B cell (primary cell): ENCODE measurements at regions not wholly inside any gene's neighbourhood (a gene's known extent, or its start where the extent isn't known, plus 50 kb on each side); places are given as distances from the start of the nearest gene placed in this dataset.

Experiments
- ATAC-seq: fragments of 200-7000 bp; cut with Tn5 transposase; one replicate; pipeline ENCODE4 v1.10.0; 2021; ENCODE audit warnings: low read depth, mild to moderate bottlenecking, moderate number of reproducible peaks, moderate library complexity
- CTCF ChIA-PET: fragments of 350-600 bp; sonication (Branson Sonifier 250); formaldehyde crosslinking; loops from one replicate; lab custom pipeline; 2021; ENCODE audit warnings: antibody characterized with exemption, inconsistent platforms; lab: Charles Lee
- POLR2A ChIA-PET: fragments of 350-600 bp; sonication (Branson Sonifier 250); formaldehyde crosslinking; loops from one replicate; lab custom pipeline; 2021; ENCODE audit warnings: antibody characterized with exemption; lab: Charles Lee
- DNase-seq: peaks from one replicate; pipeline ENCODE4 v3.0.0; 2013
- H2AFZ ChIP-seq: 2 replicates; pipeline ENCODE4 v1.6.1; 2012; ENCODE audit warnings: mild to moderate bottlenecking, low read depth, low read length; ENCODE audit not compliant: insufficient read depth, poor library complexity, severe bottlenecking
- H3K27ac ChIP-seq, 2 donors: 1 replicate in 1 of 2; 2 replicates in 1 of 2; pipeline ENCODE4 v1.5.1; 2012 to 2013; ENCODE audit warnings: low read length in 2 of 2, mild to moderate bottlenecking in 2 of 2, moderate library complexity in 1 of 2
- H3K27me3 ChIP-seq, 4 experiments: fragments of 200-600 bp in 1 of 4; sonication (generic) in 1 of 4; replicated peaks in 1 of 4; 1 replicate in 2 of 4; 2 replicates in 2 of 4; pipeline versions ENCODE4 v1.6.1 to v1.7.0; 2013 to 2016; ENCODE audit warnings: low read length in 3 of 4, mild to moderate bottlenecking in 2 of 4, mixed read lengths in 1 of 4, moderate library complexity in 1 of 4; ENCODE audit not compliant: insufficient read depth in 4 of 4, control insufficient read depth in 3 of 4; ENCODE audit errors: control extremely low read depth in 1 of 4
- H3K36me3 ChIP-seq, 2 experiments: replicated peaks in 1 of 2; 1 replicate in 1 of 2; 2 replicates in 1 of 2; pipeline versions ENCODE4 v1.6.1 to v1.7.1; 2013; ENCODE audit warnings: low read length in 1 of 2; ENCODE audit not compliant: insufficient read depth in 2 of 2, control insufficient read depth in 1 of 2; ENCODE audit errors: control extremely low read depth in 1 of 2, extremely low read depth in 1 of 2
- H3K4me1 ChIP-seq, 2 donors: fragments of 200-600 bp in 1 of 2; sonication (generic) in 1 of 2; 1 replicate in 1 of 2; 2 replicates in 1 of 2; pipeline versions ENCODE4 v1.5.1 to v1.6.1; 2013 to 2017; ENCODE audit warnings: low read length in 2 of 2; ENCODE audit not compliant: control insufficient read depth in 2 of 2, insufficient read depth in 2 of 2
- H3K4me2 ChIP-seq: replicated peaks from 2 replicates; pipeline ENCODE3; 2012; ENCODE audit warnings: mild to moderate bottlenecking, low read depth, low read length; ENCODE audit not compliant: poor library complexity, severe bottlenecking
- H3K4me3 ChIP-seq, 5 experiments: fragments of 200-600 bp in 1 of 5; sonication (generic) in 1 of 5; 1 replicate in 3 of 5; 2 replicates in 2 of 5; pipeline versions ENCODE4 v1.5.1 to v1.7.0; 2011 to 2016; ENCODE audit warnings: low read length in 4 of 5, mild to moderate bottlenecking in 4 of 5, low read depth in 2 of 5, control low read depth in 1 of 5, moderate library complexity in 1 of 5; ENCODE audit not compliant: insufficient read depth in 1 of 5; ENCODE audit errors: control extremely low read depth in 1 of 5, extremely low read depth in 1 of 5
- H3K79me2 ChIP-seq: fragments of 200-600 bp; sonication (generic); one replicate; pipeline ENCODE4 v1.6.0; 2016; ENCODE audit warnings: low read length; ENCODE audit not compliant: control insufficient read depth, insufficient read depth
- H3K9ac ChIP-seq: fragments of 200-600 bp; sonication (generic); 2 replicates; pipeline ENCODE4 v1.6.1; 2017; ENCODE audit warnings: mild to moderate bottlenecking, low read length, moderate library complexity
- H3K9me3 ChIP-seq, 3 donors: one replicate each; pipeline versions ENCODE4 v1.6.1 to v1.7.1; 2013; ENCODE audit warnings: low read length in 2 of 3; ENCODE audit not compliant: control insufficient read depth in 2 of 3, insufficient read depth in 1 of 3; ENCODE audit errors: control extremely low read depth in 1 of 3
- H4K20me1 ChIP-seq: 2 replicates; pipeline ENCODE4 v1.6.0; 2012; ENCODE audit warnings: mild to moderate bottlenecking, low read length; ENCODE audit not compliant: insufficient read depth, control insufficient read depth, poor library complexity, severe bottlenecking
- H3K27ac Mint-ChIP-seq: one replicate; pipeline ENCODE4 v1.8.0; 2021; ENCODE audit warnings: mixed read lengths
- H3K27me3 Mint-ChIP-seq: one replicate; pipeline ENCODE4 v1.8.0; 2021; ENCODE audit warnings: mixed read lengths
- H3K4me1 Mint-ChIP-seq: one replicate; pipeline ENCODE4 v1.8.0; 2021; ENCODE audit warnings: mixed read lengths
- H3K4me3 Mint-ChIP-seq: one replicate; pipeline ENCODE4 v1.8.0; 2021; ENCODE audit warnings: mixed read lengths
- H3K9me3 Mint-ChIP-seq: one replicate; pipeline ENCODE4 v1.8.0; 2022; ENCODE audit warnings: mixed read lengths; ENCODE audit not compliant: insufficient read depth
- CTCF ChIP-seq: fragments of 200-600 bp; IDR thresholded peaks from one replicate; pipeline ENCODE4 v1.8.0; 2022; ENCODE audit warnings: antibody characterized with exemption, mild to moderate bottlenecking
- EZH2 ChIP-seq: IDR thresholded peaks from 2 replicates; pipeline ENCODE4 v1.6.1; 2012; ENCODE audit warnings: borderline replicate concordance, low read depth, mild to moderate bottlenecking, moderate library complexity, low read length; ENCODE audit not compliant: insufficient read depth, poor library complexity, severe bottlenecking
- WGBS: methylation state at CpG from one replicate; pipeline ENCODE4 v1.1.5; 2013; ENCODE audit warnings: missing lambda C conversion rate; ENCODE audit not compliant: insufficient coverage; 5-methylcytosine and 5-hydroxymethylcytosine counted together
- intact Hi-C: fragments of 100-400 bp; cut with micrococcal nuclease; formaldehyde crosslinking; loops from one replicate; pipeline ENCODE4 v1.10.0; 2022

GRCh38 chr4:14084598-14084997 lies 457.1 kb upstream of the BOD1L1 start:
- H3K36me3 ChIP-seq: no peaks in the 10 kb centered on the region
- no peak overlapping the region for H3K27ac Mint-ChIP-seq
- H2AFZ ChIP-seq: no peak overlapping the region
- H4K20me1 ChIP-seq: no peaks in the 10 kb centered on the region
- TF ChIP-seq EZH2 (no peak), CTCF (no peak)
- H3K4me3 Mint-ChIP-seq: no peak overlapping the region
- POLR2A ChIA-PET: no interaction called here
- no peak overlapping the region for H3K4me3 ChIP-seq
- no peak for ATAC-seq
- peaks cover 4% of the 10 kb centered on the region for H3K9me3 Mint-ChIP-seq
- DNase-seq: no peak
- H3K4me1 ChIP-seq: peaks cover 12 to 14% of the 10 kb centered on the region in 2 donors
- WGBS: 100% methylated on average over 1 of the region's 2 CpGs
- intact Hi-C loops: no loop called here
- H3K27ac ChIP-seq: no peak overlapping the region
- H3K4me2 ChIP-seq: no peak overlapping the region
- no peaks in the 10 kb centered on the region for H3K27me3 Mint-ChIP-seq
- no peaks in the 10 kb centered on the region for H3K9me3 ChIP-seq
- peaks cover 23% of the 10 kb centered on the region for H3K4me1 Mint-ChIP-seq
- H3K27me3 ChIP-seq: no peaks in the 10 kb centered on the region
- CTCF ChIA-PET: no interaction called here
- H3K9ac ChIP-seq: no peak overlapping the region
- no peaks in the 10 kb centered on the region for H3K79me2 ChIP-seq

GRCh38 chr4:14087459-14087858 lies 459.9 kb upstream of the BOD1L1 start:
- peaks cover 23% of the 10 kb centered on the region for H3K4me1 Mint-ChIP-seq
- no peak overlapping the region for H3K27ac ChIP-seq
- DNase-seq (peak; percentile 12), ATAC-seq (no peak)
- H3K9me3 ChIP-seq: no peaks in the 10 kb centered on the region
- H4K20me1 ChIP-seq: no peaks in the 10 kb centered on the region
- no peak overlapping the region for H3K4me3 ChIP-seq
- TF ChIP-seq EZH2 (no peak), CTCF (no peak)
- no peaks in the 10 kb centered on the region for H3K36me3 ChIP-seq
- H3K9me3 Mint-ChIP-seq: peaks cover 4% of the 10 kb centered on the region
- ChIA-PET POLR2A (no interaction called here), CTCF (no interaction called here)
- peak overlapping the region; percentile 9 for H3K9ac ChIP-seq
- 100% methylated on average over 1 of the region's 2 CpGs for WGBS
- no peak overlapping the region for H3K27ac Mint-ChIP-seq
- peak overlapping the region; percentile 59 for H2AFZ ChIP-seq
- peaks cover 4% of the 10 kb centered on the region for H3K27me3 Mint-ChIP-seq
- H3K4me3 Mint-ChIP-seq: no peak overlapping the region
- H3K4me1 ChIP-seq: peaks cover 12 to 14% of the 10 kb centered on the region in 2 donors
- H3K79me2 ChIP-seq: no peaks in the 10 kb centered on the region
- no peaks in the 10 kb centered on the region for H3K27me3 ChIP-seq
- intact Hi-C loops: no loop called here
- H3K4me2 ChIP-seq: peak overlapping the region; percentile 33
